Kidney (tissue), 13 donors: ENCODE measurements at regions not wholly inside any gene's neighbourhood (a gene's known extent, or its start where the extent isn't known, plus 50 kb on each side); places are given as distances from the start of the nearest gene placed in this dataset.

ENCODE experiments used
- DNase-seq, 5 donors: peaks; one replicate each; pipeline ENCODE4 v3.0.0-alpha.2; 2013 to 2020
- FAIRE-seq: peaks from 2 replicates; lab custom pipeline; 2012; peaks lifted over from hg19 to GRCh38; lab: Jason Lieb, UNC
- H3K27ac ChIP-seq, 2 donors: one replicate each; pipeline ENCODE4 v1.7.0; 2013; ENCODE audit warnings: low read depth in 2 of 2, low read length in 2 of 2, inconsistent platforms in 1 of 2
- H3K27me3 ChIP-seq: one replicate; pipeline ENCODE4 v1.7.1; 2013; ENCODE audit warnings: low read length, inconsistent platforms; ENCODE audit not compliant: control insufficient read depth, insufficient read depth
- H3K36me3 ChIP-seq, 3 donors: one replicate each; pipeline versions ENCODE4 v1.7.0 to v1.7.1; 2013; ENCODE audit warnings: low read length in 3 of 3, control low read depth in 1 of 3, inconsistent platforms in 1 of 3; ENCODE audit not compliant: insufficient read depth in 3 of 3, control insufficient read depth in 2 of 3
- H3K4me1 ChIP-seq, 3 donors: one replicate each; pipeline versions ENCODE4 v1.7.0 to v1.7.1; 2013; ENCODE audit warnings: low read length in 3 of 3, inconsistent platforms in 1 of 3, low read depth in 1 of 3; ENCODE audit not compliant: control insufficient read depth in 2 of 3, insufficient read depth in 2 of 3
- H3K4me3 ChIP-seq, 3 donors: one replicate each; pipeline versions ENCODE4 v1.7.0 to v1.8.1; 2013; ENCODE audit warnings: low read length in 3 of 3, control low read depth in 1 of 3, inconsistent platforms in 1 of 3
- H3K9ac ChIP-seq, 3 donors: one replicate each; pipeline versions ENCODE4 v1.7.0 to v1.7.1; 2013; ENCODE audit warnings: low read length in 3 of 3, control low read depth in 1 of 3, inconsistent platforms in 1 of 3
- H3K9me3 ChIP-seq, 3 donors: one replicate each; pipeline versions ENCODE4 v1.7.0 to v1.7.1; 2013; ENCODE audit warnings: low read length in 3 of 3, control low read depth in 1 of 3, inconsistent platforms in 1 of 3; ENCODE audit not compliant: control insufficient read depth in 2 of 3, insufficient read depth in 1 of 3
- intact Hi-C: fragments of 100-400 bp; cut with DNase I; formaldehyde crosslinking; loops from one replicate; pipeline ENCODE4 v1.11.1; 2022
- TF ChIP-seq, protein P1 (sequence below): IDR thresholded peaks from 3 replicates; pipeline ENCODE4 v1.5.1; 2012; ENCODE audit warnings: mild to moderate bottlenecking, moderate library complexity, borderline replicate concordance; ENCODE audit not compliant: insufficient read depth; ENCODE audit errors: extremely low read depth
- donor health status: control.
- donor health status: control.
- donor health status: control.
- donor health status: control.
- donor health status: control.
- donor health status: DM: yes; HTN: yes; CAD: no.
- donor health status: Normal renal cell carcinoma (clear cell type).

DNA sequence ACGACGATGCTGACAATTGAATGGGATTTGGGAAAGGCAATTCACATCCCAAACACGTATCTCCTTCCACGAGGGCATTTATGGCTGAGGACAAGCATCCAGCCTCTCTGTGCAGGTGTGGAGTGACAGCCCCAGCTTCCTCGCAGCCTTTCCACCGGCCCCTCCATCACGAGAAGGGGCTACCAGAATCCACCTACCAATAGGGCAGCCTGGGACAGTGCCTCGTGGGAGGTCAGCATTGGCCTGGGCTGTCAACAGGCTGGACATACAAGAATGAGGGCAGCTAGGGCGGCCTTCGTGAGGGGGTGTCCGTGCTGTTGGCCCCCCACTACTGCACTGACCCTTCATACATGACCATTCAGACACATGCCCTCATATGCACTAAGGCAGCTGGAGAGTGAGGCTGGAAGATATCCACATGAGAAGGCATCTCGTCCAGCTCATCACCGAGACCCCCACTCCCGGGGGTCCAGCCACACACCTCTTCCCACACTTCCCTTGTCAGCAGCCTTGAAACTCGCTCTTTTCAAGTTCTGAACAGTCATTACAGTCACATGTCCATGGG, 81.0 kb upstream of the ADRA2C start:
- no peak for FAIRE-seq
- TF ChIP-seq, protein P1, sequence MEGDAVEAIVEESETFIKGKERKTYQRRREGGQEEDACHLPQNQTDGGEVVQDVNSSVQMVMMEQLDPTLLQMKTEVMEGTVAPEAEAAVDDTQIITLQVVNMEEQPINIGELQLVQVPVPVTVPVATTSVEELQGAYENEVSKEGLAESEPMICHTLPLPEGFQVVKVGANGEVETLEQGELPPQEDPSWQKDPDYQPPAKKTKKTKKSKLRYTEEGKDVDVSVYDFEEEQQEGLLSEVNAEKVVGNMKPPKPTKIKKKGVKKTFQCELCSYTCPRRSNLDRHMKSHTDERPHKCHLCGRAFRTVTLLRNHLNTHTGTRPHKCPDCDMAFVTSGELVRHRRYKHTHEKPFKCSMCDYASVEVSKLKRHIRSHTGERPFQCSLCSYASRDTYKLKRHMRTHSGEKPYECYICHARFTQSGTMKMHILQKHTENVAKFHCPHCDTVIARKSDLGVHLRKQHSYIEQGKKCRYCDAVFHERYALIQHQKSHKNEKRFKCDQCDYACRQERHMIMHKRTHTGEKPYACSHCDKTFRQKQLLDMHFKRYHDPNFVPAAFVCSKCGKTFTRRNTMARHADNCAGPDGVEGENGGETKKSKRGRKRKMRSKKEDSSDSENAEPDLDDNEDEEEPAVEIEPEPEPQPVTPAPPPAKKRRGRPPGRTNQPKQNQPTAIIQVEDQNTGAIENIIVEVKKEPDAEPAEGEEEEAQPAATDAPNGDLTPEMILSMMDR = no peak
- no peak overlapping the region for H3K27ac ChIP-seq
- H3K9me3 ChIP-seq = no peaks in the 10 kb centered on the region
- peak in 2 of 5 donors; percentile 35 to 38 for DNase-seq
- no peaks in the 10 kb centered on the region for H3K27me3 ChIP-seq
- no peak overlapping the region for H3K9ac ChIP-seq
- H3K4me1 ChIP-seq = no peaks in the 10 kb centered on the region
- H3K4me3 ChIP-seq = no peak overlapping the region
- no peaks in the 10 kb centered on the region for H3K36me3 ChIP-seq
- intact Hi-C loops = no loop called here

DNA sequence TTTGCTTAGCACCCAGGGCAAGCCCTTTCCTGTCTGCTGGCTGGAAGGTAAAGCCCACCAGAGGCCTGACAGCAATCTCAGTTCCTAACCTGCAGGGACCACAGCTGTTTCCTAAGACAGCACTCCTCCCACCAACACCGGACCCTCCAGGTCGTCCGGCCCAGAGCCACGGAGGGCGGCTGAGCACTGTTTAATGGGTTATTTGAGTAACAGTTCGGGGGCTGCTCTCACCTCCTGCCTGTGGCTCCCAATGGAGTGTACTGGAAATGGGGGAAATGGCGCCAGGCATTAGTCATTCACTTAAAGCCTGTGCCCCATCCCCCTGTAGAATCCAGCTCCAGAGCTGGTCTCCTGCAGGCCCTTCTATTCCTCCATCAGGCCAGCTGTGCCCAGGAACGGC, 81.6 kb upstream of the ADRA2C start:
- FAIRE-seq = no peak
- TF ChIP-seq, protein P1 = no peak
- no peaks in the 10 kb centered on the region for H3K27me3 ChIP-seq
- no peak overlapping the region for H3K9ac ChIP-seq
- intact Hi-C loops = no loop called here
- no peak overlapping the region for H3K27ac ChIP-seq
- H3K4me1 ChIP-seq = peaks cover 0 to 5% (median 0%) of the 10 kb centered on the region in 3 donors
- H3K4me3 ChIP-seq = no peak overlapping the region
- H3K9me3 ChIP-seq = no peaks in the 10 kb centered on the region
- peak in 1 of 5 donors; percentile 20 for DNase-seq
- no peaks in the 10 kb centered on the region for H3K36me3 ChIP-seq

DNA sequence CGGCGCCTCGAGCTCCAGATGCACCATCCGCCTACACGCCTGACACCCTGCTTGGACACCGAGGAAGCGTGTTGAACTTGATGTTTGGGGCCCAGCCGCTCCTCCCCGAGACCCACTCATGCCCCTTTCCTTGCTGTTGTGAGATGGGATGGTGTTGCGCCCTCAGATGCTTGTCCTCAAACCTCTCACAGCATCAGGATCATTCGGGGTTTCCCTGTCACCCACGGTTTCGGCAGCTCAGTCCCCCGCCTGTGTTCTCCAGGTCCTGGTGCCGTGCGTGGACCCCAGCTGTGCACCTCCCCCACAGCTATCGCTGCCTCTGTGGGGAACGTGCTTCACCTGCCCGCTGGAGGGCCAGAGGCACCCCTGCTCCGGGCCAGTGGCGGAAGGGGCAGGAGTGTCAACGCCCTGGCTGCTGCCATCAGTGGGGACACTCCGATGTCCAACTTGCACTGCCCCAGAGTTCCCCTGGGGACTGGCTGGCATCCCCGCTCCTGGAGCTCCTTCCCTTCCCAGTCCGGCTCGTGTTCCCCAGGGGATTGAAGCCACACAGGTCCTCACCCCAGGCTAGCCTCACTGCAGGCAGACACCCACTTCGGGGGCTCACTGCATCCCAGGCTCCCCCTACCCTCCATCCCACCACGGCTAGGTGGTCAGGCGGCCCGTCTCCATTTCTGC, 82.3 kb upstream of the ADRA2C start:
- FAIRE-seq (no peak), DNase-seq (peak in 2 of 5 donors; percentile 36 to 60)
- Histone ChIP-seq H3K27me3 (no peaks in the 10 kb centered on the region), H3K27ac (no peak overlapping the region), H3K36me3 (no peaks in the 10 kb centered on the region), H3K4me3 (no peak overlapping the region), H3K4me1 (peaks cover 0 to 7% (median 0%) of the 10 kb centered on the region in 3 donors), H3K9ac (no peak overlapping the region), H3K9me3 (no peaks in the 10 kb centered on the region)
- TF ChIP-seq, protein P1 = no peak
- intact Hi-C loops = no loop called here
